BLaER1 (cell line): ENCODE measurements at regions not wholly inside any gene's neighbourhood (a gene's known extent, or its start where the extent isn't known, plus 50 kb on each side); places are given as distances from the start of the nearest gene placed in this dataset.

ENCODE experiments used
- H3K27ac ChIP-seq: shearing (Covaris generic); formaldehyde crosslinking; 2 replicates; pipeline ENCODE4 v1.8.1; 2022
- H3K27me3 ChIP-seq: shearing (Covaris generic); formaldehyde crosslinking; 2 replicates; pipeline ENCODE4 v1.8.1; 2022
- H3K36me3 ChIP-seq: shearing (Covaris generic); formaldehyde crosslinking; 2 replicates; pipeline ENCODE4 v1.8.1; 2022
- H3K4me1 ChIP-seq: shearing (Covaris generic); formaldehyde crosslinking; 2 replicates; pipeline ENCODE4 v1.8.1; 2022
- H3K4me2 ChIP-seq: shearing (Covaris generic); formaldehyde crosslinking; 2 replicates; pipeline ENCODE4 v1.8.1; 2022
- H3K4me3 ChIP-seq: shearing (Covaris generic); formaldehyde crosslinking; 2 replicates; pipeline ENCODE4 v1.8.1; 2022
- H3K9ac ChIP-seq: shearing (Covaris generic); formaldehyde crosslinking; 2 replicates; pipeline ENCODE4 v1.8.1; 2022
- H3K9me3 ChIP-seq: shearing (Covaris generic); formaldehyde crosslinking; 2 replicates; pipeline ENCODE4 v1.8.1; 2022
- H4K20me1 ChIP-seq: shearing (Covaris generic); formaldehyde crosslinking; 2 replicates; pipeline ENCODE4 v1.8.1; 2022
- Cebpa-rat ChIP-seq: shearing (Covaris generic); IDR thresholded peaks from 2 replicates; pipeline ENCODE4 v1.8.1; 2022

DNA sequence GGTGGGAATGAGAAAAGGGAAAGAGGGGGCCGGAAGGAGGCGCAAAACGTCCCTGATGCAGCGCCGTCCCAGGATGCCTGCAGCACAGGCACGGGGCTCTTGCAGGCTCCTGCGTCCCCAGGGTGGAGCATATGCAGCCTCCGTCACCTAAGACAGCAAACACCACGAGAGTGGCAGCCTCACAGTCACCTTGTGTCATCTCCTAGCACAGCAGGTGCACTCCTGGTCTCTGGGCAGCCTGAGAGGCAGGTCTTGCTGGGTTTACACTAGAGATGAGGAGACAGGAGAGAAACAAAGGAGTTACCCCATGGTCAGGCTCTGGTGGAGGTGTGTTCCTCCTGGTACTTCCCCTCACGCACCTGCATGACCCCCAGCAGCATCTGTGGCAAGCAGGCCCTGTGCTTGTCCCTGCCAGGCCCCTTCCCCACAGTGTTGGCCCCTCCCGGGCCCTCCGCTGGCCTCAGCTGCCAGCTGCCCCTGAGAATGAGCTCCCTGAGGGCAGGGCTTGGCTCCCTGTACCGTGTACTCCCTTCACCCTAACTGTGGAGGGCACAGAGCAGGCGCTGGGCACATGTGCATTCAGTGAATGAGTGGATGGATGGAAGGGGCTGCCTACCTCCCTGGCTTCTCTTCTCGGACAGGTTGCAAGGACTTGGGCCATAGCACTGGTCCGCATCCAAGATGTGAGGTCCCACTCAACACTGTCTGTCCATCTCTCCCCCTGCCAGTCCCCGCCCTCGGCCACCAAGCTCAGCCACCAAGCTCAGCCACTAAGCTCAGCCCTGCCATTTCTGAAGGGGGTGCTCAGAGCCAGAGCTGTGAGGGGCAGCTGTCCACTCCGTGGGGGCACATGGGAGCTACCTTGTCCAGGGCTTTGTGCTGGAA lies 988.6 kb downstream of the BRD1 start:
- Histone ChIP-seq H3K9me3 (no peaks in the 10 kb centered on the region), H3K27ac (no peak overlapping the region), H3K4me2 (no peak overlapping the region), H3K9ac (no peak overlapping the region), H3K36me3 (no peaks in the 10 kb centered on the region), H3K27me3 (no peaks in the 10 kb centered on the region), H3K4me3 (no peak overlapping the region), H4K20me1 (no peaks in the 10 kb centered on the region), H3K4me1 (peaks cover 23% of the 10 kb centered on the region)
- TF ChIP-seq Cebpa-rat, result no peak

DNA sequence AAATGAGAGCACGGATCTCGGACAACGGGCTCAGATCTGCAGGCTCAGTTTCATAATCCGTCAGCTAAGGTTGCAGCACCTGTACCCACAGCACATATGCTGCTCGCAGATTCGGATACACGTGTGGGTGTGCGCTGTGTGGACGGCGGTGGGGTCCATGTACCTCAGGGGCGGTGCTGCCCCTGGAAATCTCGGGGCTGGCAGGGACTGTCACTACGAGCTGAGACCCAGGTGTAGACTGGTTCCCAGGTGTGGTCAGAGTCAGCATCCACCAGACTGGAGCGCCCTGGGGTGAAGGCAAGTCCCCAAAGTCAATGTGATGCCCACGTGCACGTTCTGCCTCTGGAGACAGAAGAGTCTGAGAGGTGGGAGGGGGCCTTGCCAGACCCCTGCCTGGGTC lies 989.3 kb downstream of the BRD1 start:
- no peak overlapping the region for H3K27ac ChIP-seq
- H4K20me1 ChIP-seq, result no peaks in the 10 kb centered on the region
- peaks cover 23% of the 10 kb centered on the region for H3K4me1 ChIP-seq
- H3K9me3 ChIP-seq, result no peaks in the 10 kb centered on the region
- H3K36me3 ChIP-seq, result no peaks in the 10 kb centered on the region
- H3K4me3 ChIP-seq, result no peak overlapping the region
- no peak overlapping the region for H3K9ac ChIP-seq
- no peak for TF ChIP-seq Cebpa-rat
- H3K27me3 ChIP-seq, result no peaks in the 10 kb centered on the region
- H3K4me2 ChIP-seq, result no peak overlapping the region

- Histone ChIP-seq H3K36me3 (no peaks in the 10 kb centered on the region), H3K27ac (no peak overlapping the region), H3K4me3 (no peak overlapping the region), H4K20me1 (no peaks in the 10 kb centered on the region), H3K9me3 (peaks cover 9% of the 10 kb centered on the region), H3K27me3 (no peaks in the 10 kb centered on the region), H3K4me1 (peaks cover 18% of the 10 kb centered on the region), H3K4me2 (no peak overlapping the region), H3K9ac (no peak overlapping the region)
- no peak for TF ChIP-seq Cebpa-rat
Measured at GRCh38 chr22:48837341-48837935, 990.2 kb downstream of the BRD1 start.

GRCh38 chr22:48836673-48837340 lies 990.9 kb downstream of the BRD1 start:
- H3K4me3 ChIP-seq, result no peak overlapping the region
- H3K4me1 ChIP-seq, result peaks cover 16% of the 10 kb centered on the region
- H3K27me3 ChIP-seq, result no peaks in the 10 kb centered on the region
- no peak overlapping the region for H3K4me2 ChIP-seq
- no peak overlapping the region for H3K9ac ChIP-seq
- no peaks in the 10 kb centered on the region for H3K36me3 ChIP-seq
- no peak overlapping the region for H3K27ac ChIP-seq
- no peaks in the 10 kb centered on the region for H4K20me1 ChIP-seq
- H3K9me3 ChIP-seq, result peaks cover 14% of the 10 kb centered on the region
- TF ChIP-seq Cebpa-rat, result no peak

GRCh38 chr22:48835857-48836672 lies 991.6 kb downstream of the BRD1 start:
- H3K36me3 ChIP-seq, result no peaks in the 10 kb centered on the region
- H3K9ac ChIP-seq, result no peak overlapping the region
- no peaks in the 10 kb centered on the region for H3K27me3 ChIP-seq
- no peak overlapping the region for H3K4me3 ChIP-seq
- no peak overlapping the region for H3K4me2 ChIP-seq
- no peak for TF ChIP-seq Cebpa-rat
- H3K27ac ChIP-seq, result no peak overlapping the region
- H3K4me1 ChIP-seq, result peaks cover 16% of the 10 kb centered on the region
- H4K20me1 ChIP-seq, result no peaks in the 10 kb centered on the region
- H3K9me3 ChIP-seq, result peaks cover 21% of the 10 kb centered on the region

DNA sequence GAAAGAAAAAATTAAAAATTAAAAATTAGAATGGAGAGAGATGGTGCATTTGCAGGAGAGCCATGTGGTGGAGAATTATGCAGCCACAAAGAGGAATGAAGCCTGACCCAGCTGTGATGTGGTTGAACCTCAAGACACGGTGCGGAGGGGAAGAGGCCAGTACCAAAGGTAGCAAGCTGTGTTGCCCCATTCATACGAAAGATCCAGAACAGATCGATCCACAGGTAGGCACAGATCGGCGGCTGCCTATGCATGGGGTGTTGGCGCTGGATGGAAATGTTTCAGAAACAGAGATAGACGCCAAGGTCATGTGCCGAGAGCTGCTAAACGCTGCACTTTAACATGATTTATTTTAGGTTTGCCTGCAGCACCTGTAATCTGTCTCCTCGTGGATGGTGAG lies 992.3 kb downstream of the BRD1 start:
- no peak overlapping the region for H3K4me3 ChIP-seq
- H3K27me3 ChIP-seq, result no peaks in the 10 kb centered on the region
- H3K9ac ChIP-seq, result no peak overlapping the region
- H3K9me3 ChIP-seq, result peaks cover 27% of the 10 kb centered on the region
- H3K4me2 ChIP-seq, result peak overlapping the region; percentile 56; the same call in 1 of the 2 replicates
- H3K4me1 ChIP-seq, result peaks cover 16% of the 10 kb centered on the region
- no peak overlapping the region for H3K27ac ChIP-seq
- no peaks in the 10 kb centered on the region for H4K20me1 ChIP-seq
- no peak for TF ChIP-seq Cebpa-rat
- H3K36me3 ChIP-seq, result no peaks in the 10 kb centered on the region

DNA sequence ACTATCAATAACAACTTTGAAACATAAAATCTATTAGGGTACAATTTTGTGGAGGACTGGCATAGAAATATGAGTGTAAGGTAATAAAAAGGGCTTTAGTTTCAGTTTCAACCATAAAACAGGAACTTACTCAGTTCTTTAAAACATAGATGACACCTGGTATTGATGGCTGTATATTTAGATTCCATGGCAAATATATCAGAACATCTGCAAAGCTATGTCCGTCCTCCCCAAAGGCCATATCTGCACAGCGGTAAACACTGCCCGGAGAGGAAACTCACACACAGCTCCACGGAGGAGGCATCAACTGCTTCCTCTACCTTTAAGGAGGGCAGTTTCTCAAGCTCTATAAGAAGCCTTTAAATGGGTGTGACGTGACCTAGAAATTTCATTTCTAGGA lies 993.3 kb downstream of the BRD1 start:
- H3K9ac ChIP-seq, result no peak overlapping the region
- H3K4me1 ChIP-seq, result peaks cover 16% of the 10 kb centered on the region
- no peaks in the 10 kb centered on the region for H3K36me3 ChIP-seq
- H3K27me3 ChIP-seq, result no peaks in the 10 kb centered on the region
- H3K9me3 ChIP-seq, result peaks cover 30% of the 10 kb centered on the region
- H3K4me3 ChIP-seq, result no peak overlapping the region
- H3K27ac ChIP-seq, result no peak overlapping the region
- H3K4me2 ChIP-seq, result peak overlapping the region; percentile 56
- no peak for TF ChIP-seq Cebpa-rat
- H4K20me1 ChIP-seq, result no peaks in the 10 kb centered on the region

DNA sequence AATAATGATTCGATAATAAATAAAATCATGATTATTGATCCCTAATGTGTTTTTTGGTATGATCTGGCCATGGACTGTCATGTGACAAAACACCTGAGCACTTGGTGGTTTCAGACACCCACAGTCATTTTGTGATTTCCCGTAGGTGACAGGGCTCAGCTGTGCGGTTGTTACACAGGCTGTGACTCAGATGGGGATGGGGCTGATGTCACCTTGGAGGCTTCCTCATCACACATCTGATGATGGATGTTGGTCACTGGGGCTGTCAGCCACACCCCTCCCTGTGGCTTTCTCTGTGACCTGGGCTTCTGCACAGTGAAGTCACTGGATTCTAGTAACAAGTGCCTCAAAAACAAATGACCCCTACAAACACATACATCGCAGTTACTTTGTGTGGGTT lies 995.1 kb downstream of the BRD1 start:
- Histone ChIP-seq H3K4me3 (no peak overlapping the region), H3K9ac (no peak overlapping the region), H4K20me1 (no peaks in the 10 kb centered on the region), H3K36me3 (no peaks in the 10 kb centered on the region), H3K27ac (no peak overlapping the region), H3K27me3 (no peaks in the 10 kb centered on the region), H3K4me2 (no peak overlapping the region), H3K9me3 (peaks cover 30% of the 10 kb centered on the region), H3K4me1 (peaks cover 16% of the 10 kb centered on the region)
- no peak for TF ChIP-seq Cebpa-rat

DNA sequence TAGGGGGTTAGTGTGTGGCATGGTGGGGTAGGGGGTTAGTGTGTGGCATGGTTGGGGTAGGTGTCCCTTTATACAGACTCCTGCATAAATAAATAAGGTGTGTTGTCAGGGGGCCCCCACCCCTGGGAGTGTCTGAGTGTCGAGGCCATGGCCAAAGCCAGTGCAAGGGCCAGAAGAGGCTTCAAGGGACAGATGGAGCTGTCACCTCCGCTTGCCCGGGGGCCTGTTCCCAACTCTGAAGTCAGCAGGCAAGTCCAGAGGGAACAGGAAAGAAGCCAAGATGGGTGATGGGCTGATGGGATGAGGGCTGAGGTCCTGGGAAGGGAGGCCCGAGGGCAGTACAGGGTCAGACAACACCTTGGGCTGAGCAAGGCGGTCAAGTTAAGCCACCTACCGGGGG lies 997.8 kb downstream of the BRD1 start:
- Histone ChIP-seq H3K4me2 (no peak overlapping the region), H3K27me3 (no peaks in the 10 kb centered on the region), H3K9ac (no peak overlapping the region), H3K4me3 (no peak overlapping the region), H3K36me3 (no peaks in the 10 kb centered on the region), H3K27ac (no peak overlapping the region), H4K20me1 (no peaks in the 10 kb centered on the region), H3K9me3 (peaks cover 30% of the 10 kb centered on the region), H3K4me1 (peaks cover 8% of the 10 kb centered on the region)
- no peak for TF ChIP-seq Cebpa-rat
